HG03280 (cell line): ENCODE measurements at regions not wholly inside any gene's neighbourhood (a gene's known extent, or its start where the extent isn't known, plus 50 kb on each side); places are given as distances from the start of the nearest gene placed in this dataset.

Experiments
- ATAC-seq: cut with Tn5 transposase; IDR thresholded peaks from one replicate; pipeline ENCODE4 v1.9.1; 2021; ENCODE audit warnings: mild to moderate bottlenecking, moderate library complexity; ENCODE audit not compliant: unreplicated experiment

DNA sequence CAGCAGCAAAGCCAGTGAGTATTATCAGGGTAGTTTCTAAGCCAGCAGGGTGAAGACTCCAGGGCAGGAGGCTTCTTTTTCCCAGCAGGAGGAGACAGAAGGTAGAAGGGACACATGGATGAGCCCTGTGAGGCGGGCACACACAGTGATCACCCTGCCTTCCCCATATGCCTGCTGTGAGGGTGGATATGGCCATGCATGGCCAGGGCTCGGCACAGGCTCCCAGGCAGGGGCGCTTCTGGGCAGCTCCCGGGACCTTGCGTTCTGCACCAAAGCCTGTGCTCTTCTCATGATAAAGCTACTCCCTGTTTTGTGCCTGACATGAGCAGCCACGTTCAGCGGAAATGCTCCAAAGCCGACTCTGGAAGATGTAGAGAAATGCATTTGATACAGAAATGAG lies 807.2 kb downstream of the TYW1 start:
- ATAC-seq, result no peak

GRCh38 chr7:67805921-67806471 lies 809.4 kb downstream of the TYW1 start:
- ATAC-seq, result no peak

DNA sequence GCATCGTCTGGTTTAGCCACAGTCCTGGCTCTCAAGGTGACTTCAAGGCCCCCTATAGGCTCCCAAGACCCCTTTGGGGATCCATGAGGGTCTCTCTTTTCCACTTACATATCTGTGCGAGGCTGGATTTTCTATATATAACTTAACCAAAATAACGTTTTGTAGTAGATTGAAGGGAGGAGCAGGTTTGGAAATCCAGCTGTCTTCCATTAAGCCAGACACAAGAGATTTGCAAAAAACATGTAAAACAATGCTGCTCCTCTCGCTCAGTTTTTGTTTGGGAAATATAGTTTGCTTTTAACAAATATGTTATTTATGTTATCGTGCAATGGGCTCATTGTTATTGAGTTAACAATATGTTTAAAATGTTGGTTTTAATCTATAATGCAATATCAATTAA lies 811.2 kb downstream of the TYW1 start:
- ATAC-seq, result no peak

GRCh38 chr7:67809586-67809985 lies 813.0 kb downstream of the TYW1 start:
- no peak for ATAC-seq

DNA sequence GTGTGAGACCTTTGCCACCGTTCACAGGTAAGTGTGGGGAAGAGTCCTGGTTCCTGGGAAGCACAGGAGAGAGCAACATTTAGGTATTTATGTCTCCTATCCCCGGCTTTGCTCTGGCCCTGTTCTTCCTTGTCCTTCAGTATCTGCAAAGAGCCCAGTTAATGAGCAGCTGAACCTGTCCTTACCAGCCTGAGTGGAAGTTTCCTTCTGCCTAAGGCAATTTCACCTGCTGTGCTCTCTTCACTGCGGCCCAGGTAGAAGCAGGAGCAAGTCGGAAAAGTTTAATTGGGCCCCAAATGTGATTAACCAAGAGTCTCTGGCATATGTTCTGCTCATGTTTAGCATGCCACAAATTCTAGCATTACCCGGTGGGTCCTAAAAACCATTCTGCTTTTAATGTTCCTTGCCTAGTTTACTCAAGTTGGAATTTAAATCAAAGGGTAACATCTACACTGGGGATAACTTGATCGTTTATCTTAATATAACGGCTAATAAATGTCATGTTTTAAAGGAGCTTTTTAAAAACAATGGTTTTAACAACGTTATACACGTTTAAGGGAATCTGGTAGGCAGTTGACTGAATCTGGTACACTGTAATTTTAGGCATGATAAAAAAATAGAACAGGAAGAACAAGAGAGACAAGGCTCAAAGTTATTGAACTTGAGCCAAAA lies 817.1 kb downstream of the TYW1 start:
- ATAC-seq, result no peak

DNA sequence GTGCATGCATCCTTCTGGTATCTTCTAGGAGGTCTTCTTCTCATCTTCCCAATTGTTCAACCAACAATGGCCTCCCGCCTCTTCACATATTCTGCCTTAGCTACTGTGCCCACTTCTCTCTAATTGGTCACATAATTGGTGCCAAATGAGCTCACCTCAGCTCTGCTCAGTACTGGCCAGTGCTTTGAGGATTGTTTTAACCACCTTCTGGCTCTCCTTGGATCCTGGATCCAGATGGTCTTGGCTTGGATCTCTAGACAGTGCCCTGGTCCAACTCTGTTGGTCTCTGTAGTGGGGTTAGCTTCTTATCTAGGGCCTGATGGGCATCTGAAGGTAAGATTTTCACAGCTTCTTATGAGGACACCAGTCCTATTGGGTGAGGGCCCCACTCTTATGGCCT lies 820.8 kb downstream of the TYW1 start:
- no peak for ATAC-seq

- ATAC-seq, result no peak
These were observed 824.5 kb downstream of the TYW1 start for GRCh38 chr7:67821116-67821515.

DNA sequence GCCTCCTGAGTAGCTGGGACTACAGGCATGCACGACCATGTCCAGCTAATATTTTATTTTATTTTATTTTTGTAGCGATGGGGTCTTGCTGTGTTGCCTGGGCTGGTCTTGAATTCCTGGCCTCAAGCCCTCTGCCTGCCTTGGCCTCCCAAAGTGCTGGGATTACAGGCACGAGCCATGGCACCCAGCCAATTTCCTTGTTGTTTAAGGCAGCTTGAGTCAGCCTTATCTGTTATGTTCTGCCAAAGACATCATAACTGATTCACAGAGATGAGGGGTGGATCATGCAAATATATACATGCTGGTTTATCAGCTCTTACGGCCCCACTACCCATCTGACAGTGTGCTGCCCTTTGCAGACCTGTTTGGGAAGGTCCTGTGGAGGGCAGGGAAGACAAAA lies 826.7 kb downstream of the TYW1 start:
- ATAC-seq, result no peak

DNA sequence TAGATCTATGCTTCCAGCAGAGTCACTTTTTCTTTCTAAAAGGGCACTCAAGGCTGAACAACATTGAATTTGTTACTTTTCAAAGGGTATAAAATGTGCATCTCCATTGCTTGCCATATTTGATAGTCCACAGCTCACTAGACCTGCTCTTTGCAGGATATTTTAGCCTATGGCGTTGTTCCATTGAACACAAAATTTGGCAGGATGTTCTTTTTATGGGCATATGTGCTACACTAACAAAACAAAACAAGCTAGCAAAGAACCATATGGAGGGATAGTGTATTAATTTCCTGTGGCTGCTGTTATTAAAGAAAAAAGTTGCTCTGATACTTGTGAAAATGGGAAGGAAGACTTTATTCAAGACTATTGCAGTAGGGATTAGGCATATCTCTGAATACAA lies 828.7 kb downstream of the TYW1 start:
- no peak for ATAC-seq

DNA sequence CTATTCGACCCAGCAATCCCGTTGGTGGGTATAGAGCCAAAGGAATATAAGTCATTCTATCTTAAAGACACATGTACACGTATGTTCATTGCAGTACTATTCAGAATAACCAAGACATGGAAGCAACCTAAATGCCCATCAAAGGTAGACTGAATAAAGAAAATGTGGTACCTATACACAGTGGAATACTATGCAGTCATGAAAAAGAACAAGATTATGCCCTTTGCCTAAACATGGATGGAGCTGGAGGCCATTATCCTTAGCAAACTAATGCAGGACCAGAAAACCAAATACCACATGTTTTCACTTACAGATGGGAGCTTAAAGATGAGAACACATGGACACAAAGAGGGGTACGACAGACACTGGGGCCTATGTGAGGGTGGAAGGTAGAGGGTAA lies 845.3 kb downstream of the TYW1 start:
- ATAC-seq, result no peak

DNA sequence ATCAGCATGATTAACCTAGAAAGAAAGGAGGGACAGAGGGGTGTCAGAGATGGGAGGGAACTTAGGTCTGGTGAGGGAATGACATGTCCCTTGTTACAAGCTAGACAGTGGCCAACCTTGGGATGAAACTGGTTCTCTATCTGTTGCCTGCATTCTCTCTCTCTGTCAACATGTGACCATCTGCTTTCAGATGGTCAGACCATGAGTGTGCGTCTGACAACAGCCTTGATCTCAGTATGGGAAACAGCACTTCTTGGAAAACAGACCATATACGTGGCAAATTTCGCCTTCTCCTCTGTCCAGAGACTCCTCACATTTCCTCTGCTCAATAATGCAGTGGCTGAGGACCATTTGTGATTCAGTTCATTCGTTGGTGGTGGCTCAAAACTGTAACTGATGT lies 845.9 kb downstream of the TYW1 start:
- no peak for ATAC-seq

DNA sequence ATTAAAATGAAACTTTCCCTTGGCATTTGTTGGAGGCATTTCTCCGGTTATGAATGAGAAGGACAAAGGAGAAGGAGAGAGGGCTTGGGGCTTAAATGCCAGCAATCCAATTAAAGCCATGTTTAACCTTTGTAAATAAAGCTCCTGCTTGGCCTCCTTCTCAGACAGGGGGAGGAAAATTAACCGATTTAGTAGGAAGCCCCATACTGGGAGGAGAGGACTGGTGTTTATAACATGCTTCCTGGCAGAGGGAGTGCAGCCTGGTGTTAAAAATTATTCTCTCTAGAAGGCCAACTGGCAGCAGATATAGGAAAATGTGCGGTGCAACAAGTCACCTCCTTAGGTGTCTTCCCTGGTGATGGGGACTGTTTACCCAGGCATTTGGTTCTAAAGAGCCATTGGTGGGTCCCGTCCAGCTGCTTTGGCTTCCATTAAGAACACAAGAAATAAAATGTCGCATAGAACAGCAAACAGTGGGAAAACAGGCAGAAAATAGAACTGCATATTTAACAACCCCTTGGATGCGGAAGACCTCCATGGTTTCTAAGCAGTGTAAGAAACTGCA lies 846.5 kb downstream of the TYW1 start:
- ATAC-seq, result no peak

DNA sequence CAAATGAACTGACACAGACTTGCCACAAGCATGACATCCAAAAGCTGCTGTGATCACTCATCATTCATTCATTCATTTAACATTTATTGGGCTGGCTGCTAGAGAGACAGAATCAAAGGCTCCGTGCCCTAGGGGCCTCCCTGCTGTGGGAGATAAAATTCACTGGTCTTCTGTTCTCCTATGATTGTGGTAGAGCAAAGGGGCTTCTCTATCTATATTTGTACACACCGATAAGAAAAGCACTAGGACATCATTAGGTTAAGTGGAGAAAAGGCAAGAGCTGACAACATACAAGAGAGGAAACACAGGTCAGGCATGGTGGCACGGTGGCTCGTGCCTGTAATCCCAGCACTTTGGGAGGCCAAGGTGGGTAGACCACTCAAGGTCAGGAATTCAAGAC lies 847.0 kb downstream of the TYW1 start:
- no peak for ATAC-seq

GRCh38 chr7:67847092-67847787 lies 850.6 kb downstream of the TYW1 start:
- ATAC-seq, result no peak

- no peak for ATAC-seq
These were observed 857.9 kb downstream of the TYW1 start for GRCh38 chr7:67854221-67855178.

DNA sequence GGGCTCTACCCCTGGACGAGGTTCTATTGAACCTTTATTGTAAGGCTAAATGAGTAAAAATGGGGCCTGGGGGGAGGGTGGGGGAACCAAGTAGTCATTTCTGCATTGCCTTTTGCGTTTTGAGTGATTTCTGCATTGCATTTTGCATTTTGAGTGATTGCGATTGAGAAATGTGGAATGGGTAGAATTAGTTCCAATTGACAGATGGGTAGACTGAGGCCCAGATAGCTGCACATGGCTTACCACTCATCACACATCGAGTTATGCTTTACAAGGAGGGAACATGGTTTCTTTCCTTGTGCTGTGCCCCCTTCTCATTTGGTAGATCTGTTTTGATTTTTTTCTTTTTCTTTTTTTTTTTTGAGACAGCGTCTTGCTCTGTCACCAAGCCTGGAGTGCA lies 858.7 kb downstream of the TYW1 start:
- no peak for ATAC-seq

GRCh38 chr7:67856046-67856445 lies 859.4 kb downstream of the TYW1 start:
- no peak for ATAC-seq

DNA sequence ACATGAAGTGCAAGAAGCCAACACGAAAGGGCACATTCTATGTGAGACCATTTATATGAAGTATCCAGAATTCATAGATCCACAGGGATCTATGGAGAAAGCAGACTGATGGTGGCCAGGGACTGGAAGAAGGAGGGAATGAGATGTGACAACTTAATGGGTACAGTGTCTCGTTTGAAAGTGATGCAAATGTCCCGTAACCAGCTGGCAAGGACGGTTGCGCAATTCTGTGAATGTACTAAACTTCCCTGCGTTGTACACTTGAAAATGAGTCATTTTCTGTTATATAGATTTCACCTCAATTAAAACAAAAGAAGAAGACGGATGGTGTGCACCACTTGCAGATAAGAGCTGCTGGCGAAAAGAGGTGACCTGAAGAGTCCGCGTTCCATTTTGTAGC lies 861.1 kb downstream of the TYW1 start:
- ATAC-seq, result no peak

GRCh38 chr7:67858931-67859330 lies 862.3 kb downstream of the TYW1 start:
- no peak for ATAC-seq

DNA sequence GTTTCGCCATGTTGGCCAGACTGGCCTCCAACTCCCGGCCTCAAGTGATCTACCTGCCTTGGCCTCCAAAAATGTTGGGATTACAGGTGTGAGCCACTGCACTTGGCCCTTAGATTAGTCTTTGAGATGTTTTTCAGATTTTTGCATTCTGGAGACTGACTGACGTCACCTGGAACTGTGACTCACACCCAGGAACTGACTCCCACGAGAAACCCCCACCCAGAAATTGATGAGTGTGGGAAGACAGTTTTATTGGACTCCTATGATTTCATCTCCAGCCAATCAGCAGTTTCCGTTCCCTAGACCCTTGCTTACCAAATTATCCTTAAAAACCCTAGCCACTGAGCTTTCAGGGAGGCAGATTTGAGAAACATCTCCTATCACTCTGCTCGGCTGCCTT lies 867.3 kb downstream of the TYW1 start:
- ATAC-seq, result no peak

DNA sequence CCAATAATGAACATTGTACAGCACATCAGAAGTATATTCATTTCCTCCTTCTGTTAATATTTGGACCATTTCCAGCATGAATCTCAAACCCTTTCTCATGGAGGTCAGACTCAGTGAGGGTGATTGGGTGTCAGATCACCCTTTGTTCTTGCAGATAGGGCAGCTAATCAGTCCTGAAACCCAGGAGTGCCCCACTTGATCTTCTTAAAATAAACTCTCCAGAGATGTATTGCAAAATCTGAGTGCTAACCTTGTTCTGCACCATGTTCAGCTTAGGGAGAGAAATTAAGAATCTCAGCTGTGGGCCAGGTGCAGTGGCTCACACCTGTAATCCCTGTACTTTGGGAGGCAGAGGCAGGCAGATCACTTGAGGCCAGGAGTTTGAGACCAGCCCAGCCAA lies 869.4 kb downstream of the TYW1 start:
- no peak for ATAC-seq
